GM19099 (cell line): ENCODE measurements at regions not wholly inside any gene's neighbourhood (a gene's known extent, or its start where the extent isn't known, plus 50 kb on each side); places are given as distances from the start of the nearest gene placed in this dataset.

Experiments used
- POLR2A ChIP-seq: IDR thresholded peaks from 3 replicates; pipeline ENCODE4 v1.6.1; 2011; ENCODE audit warnings: low read depth; ENCODE audit not compliant: insufficient read length; ENCODE audit errors: extremely low read depth

- no peak for TF ChIP-seq POLR2A
These were observed 1574.5 kb upstream of the WWC1 start for GRCh38 chr5:166716856-166717492.

GRCh38 chr5:166719991-166720390, 1571.5 kb upstream of the WWC1 start:
- TF ChIP-seq POLR2A = no peak

GRCh38 chr5:166722939-166723338, 1568.5 kb upstream of the WWC1 start:
- TF ChIP-seq POLR2A = no peak

GRCh38 chr5:166724284-166724683, 1567.2 kb upstream of the WWC1 start:
- TF ChIP-seq POLR2A = no peak

GRCh38 chr5:166725593-166725992, 1565.9 kb upstream of the WWC1 start:
- no peak for TF ChIP-seq POLR2A

- no peak for TF ChIP-seq POLR2A
These were observed 1565.0 kb upstream of the WWC1 start for GRCh38 chr5:166726406-166726805.

GRCh38 chr5:166746506-166746905, 1544.9 kb upstream of the WWC1 start:
- TF ChIP-seq POLR2A = no peak

GRCh38 chr5:166750376-166750775, 1541.1 kb upstream of the WWC1 start:
- no peak for TF ChIP-seq POLR2A

- TF ChIP-seq POLR2A = no peak
These were observed 1533.3 kb upstream of the WWC1 start for GRCh38 chr5:166758151-166758550.

- TF ChIP-seq POLR2A = no peak
These were observed 1523.6 kb upstream of the WWC1 start for GRCh38 chr5:166767858-166768257.

- TF ChIP-seq POLR2A = no peak
These were observed 1522.9 kb upstream of the WWC1 start for GRCh38 chr5:166768536-166768935.

GRCh38 chr5:166772770-166773169, 1518.7 kb upstream of the WWC1 start:
- no peak for TF ChIP-seq POLR2A

- no peak for TF ChIP-seq POLR2A
These were observed 1509.7 kb upstream of the WWC1 start for GRCh38 chr5:166781737-166782136.

- TF ChIP-seq POLR2A = no peak
These were observed 1506.8 kb upstream of the WWC1 start for GRCh38 chr5:166784545-166785078.

- TF ChIP-seq POLR2A = no peak
These were observed 1505.3 kb upstream of the WWC1 start for GRCh38 chr5:166786178-166786577.

- TF ChIP-seq POLR2A = no peak
These were observed 1504.6 kb upstream of the WWC1 start for GRCh38 chr5:166786889-166787288.

GRCh38 chr5:166788050-166788449, 1503.4 kb upstream of the WWC1 start:
- TF ChIP-seq POLR2A = no peak

GRCh38 chr5:166795756-166796155, 1495.7 kb upstream of the WWC1 start:
- no peak for TF ChIP-seq POLR2A

GRCh38 chr5:166803058-166803457, 1488.4 kb upstream of the WWC1 start:
- no peak for TF ChIP-seq POLR2A
